Keratinocyte (primary cell): ENCODE measurements at regions not wholly inside any gene's neighbourhood (a gene's known extent, or its start where the extent isn't known, plus 50 kb on each side); places are given as distances from the start of the nearest gene placed in this dataset.

ENCODE experiments used
- EZH2 ChIP-seq: IDR thresholded peaks from one replicate; pipeline ENCODE4 v1.6.1; 2012; ENCODE audit warnings: inconsistent platforms, mild to moderate bottlenecking, low read length, moderate library complexity
- TF ChIP-seq, protein P1 (sequence below), 3 experiments: IDR thresholded peaks in 1 of 3; conservative IDR thresholded peaks in 1 of 3; optimal IDR thresholded peaks in 1 of 3; 2 replicates in 2 of 3; 3 replicates in 1 of 3; pipeline versions ENCODE3 to v1.5.1; 2011; ENCODE audit warnings: low read length in 3 of 3, mild to moderate bottlenecking in 3 of 3, moderate library complexity in 2 of 3, control low read depth in 1 of 3, inconsistent platforms in 1 of 3; ENCODE audit not compliant: insufficient read depth in 2 of 3; ENCODE audit errors: extremely low read depth in 1 of 3

DNA sequence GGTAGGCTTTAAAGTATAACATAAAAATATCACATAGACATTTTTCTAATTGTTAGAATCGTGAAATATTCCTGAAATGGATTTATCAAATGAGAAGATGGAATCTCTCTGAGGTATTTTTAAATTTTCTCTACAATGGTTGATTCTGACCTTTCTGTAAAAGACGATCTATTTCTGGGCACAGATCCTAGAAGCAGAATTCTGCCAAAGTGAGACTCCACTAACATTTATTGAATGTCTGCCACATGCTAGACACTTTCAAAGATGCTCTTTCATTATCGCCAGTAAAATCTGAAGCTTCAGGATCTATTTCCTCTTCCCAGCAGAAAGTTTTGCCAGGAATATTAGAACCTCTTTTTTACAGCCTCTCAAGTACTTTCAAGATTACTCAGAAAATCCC lies 64.1 kb upstream of the TMEM45B start:
- TF ChIP-seq, protein P1, sequence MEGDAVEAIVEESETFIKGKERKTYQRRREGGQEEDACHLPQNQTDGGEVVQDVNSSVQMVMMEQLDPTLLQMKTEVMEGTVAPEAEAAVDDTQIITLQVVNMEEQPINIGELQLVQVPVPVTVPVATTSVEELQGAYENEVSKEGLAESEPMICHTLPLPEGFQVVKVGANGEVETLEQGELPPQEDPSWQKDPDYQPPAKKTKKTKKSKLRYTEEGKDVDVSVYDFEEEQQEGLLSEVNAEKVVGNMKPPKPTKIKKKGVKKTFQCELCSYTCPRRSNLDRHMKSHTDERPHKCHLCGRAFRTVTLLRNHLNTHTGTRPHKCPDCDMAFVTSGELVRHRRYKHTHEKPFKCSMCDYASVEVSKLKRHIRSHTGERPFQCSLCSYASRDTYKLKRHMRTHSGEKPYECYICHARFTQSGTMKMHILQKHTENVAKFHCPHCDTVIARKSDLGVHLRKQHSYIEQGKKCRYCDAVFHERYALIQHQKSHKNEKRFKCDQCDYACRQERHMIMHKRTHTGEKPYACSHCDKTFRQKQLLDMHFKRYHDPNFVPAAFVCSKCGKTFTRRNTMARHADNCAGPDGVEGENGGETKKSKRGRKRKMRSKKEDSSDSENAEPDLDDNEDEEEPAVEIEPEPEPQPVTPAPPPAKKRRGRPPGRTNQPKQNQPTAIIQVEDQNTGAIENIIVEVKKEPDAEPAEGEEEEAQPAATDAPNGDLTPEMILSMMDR (optimal IDR thresholded peaks at IDR 0.05 in 1 of 3, IDR thresholded peaks at IDR 0.05 in 1 of 3, conservative IDR thresholded peaks at IDR 0.05 in 1 of 3; ENCODE audit: extremely low read depth in 1 of 3, insufficient read depth in 2 of 3, low read length in 3 of 3), result no peak
- no peak for TF ChIP-seq EZH2
